Pancreas (tissue), 10 donors: ENCODE measurements at regions not wholly inside any gene's neighbourhood (a gene's known extent, or its start where the extent isn't known, plus 50 kb on each side); places are given as distances from the start of the nearest gene placed in this dataset.

Source experiments
- ATAC-seq, 4 donors: fragments of 200-7000 bp; cut with Tn5 transposase; one replicate each; pipeline versions ENCODE4 v1.8.0 to v1.9.1; 2020; ENCODE audit warnings: mild to moderate bottlenecking in 4 of 4, moderate library complexity in 4 of 4
- DNase-seq, 6 donors: peaks; one replicate each; pipeline ENCODE4 v3.0.0-alpha.2; 2020
- FAIRE-seq: peaks from 2 replicates; lab custom pipeline; 2012; peaks lifted over from hg19 to GRCh38; lab: Jason Lieb, UNC
- H3K27ac ChIP-seq, 4 donors: fragments of 200-600 bp; sonication (generic); 1 replicate in 3 of 4; 2 replicates in 1 of 4; pipeline versions ENCODE4 v1.5.0 to v1.8.0; 2020
- H3K27me3 ChIP-seq, 4 donors: fragments of 200-600 bp; one replicate each; pipeline ENCODE4 v1.8.0; 2021
- H3K36me3 ChIP-seq, 3 donors: fragments of 200-600 bp; sonication (generic) in 1 of 3; one replicate each; pipeline versions ENCODE4 v1.5.0 to v1.8.0; 2020 to 2021
- H3K4me1 ChIP-seq, 3 donors: fragments of 200-600 bp; one replicate each; pipeline ENCODE4 v1.8.0; 2021
- H3K4me3 ChIP-seq, 4 donors: fragments of 200-600 bp; sonication (generic) in 2 of 4; one replicate each; pipeline versions ENCODE4 v1.5.0 to v1.8.0; 2020 to 2021
- H3K9me3 ChIP-seq, 4 donors: fragments of 200-600 bp; one replicate each; pipeline ENCODE4 v1.8.0; 2021
- CTCF ChIP-seq, 4 donors: fragments of 200-600 bp; sonication (generic) in 3 of 4; IDR thresholded peaks; one replicate each; pipeline versions ENCODE4 v1.5.0 to v1.8.0; 2021; ENCODE audit warnings: antibody characterized with exemption in 4 of 4
- WGBS, 2 donors: extraction: QIAGEN DNeasy Blood & Tissue Kit; methylation state at CpG; one replicate each; pipeline ENCODE4 v1.1.7; 2013; 5-methylcytosine and 5-hydroxymethylcytosine counted together
- intact Hi-C, 3 donors: fragments of 100-400 bp; cut with DNase I; formaldehyde crosslinking; loops; one replicate each; pipeline versions ENCODE4 v1.11.1 to v1.14.2; 2022
- donor health status: healthy with polysubstance abuse.
- donor health status: DM: no; HTN: no; CAD: no; lungs with moderate emphysema.
- donor health status: DM: no; HTN: no; CAD: no.
- donor health status: control.
- donor health status: control.
- donor health status: Bipolar disorder and iron deficiency.
- donor health status: DM: yes; HTN: yes; CAD: no.
- donor health status: DM: no; HTN: no; CAD: no.
- donor health status: DM: no; HTN: no; CAD: no.
- donor health status: DM: yes; HTN: yes; CAD: no.

- Histone ChIP-seq H3K27ac (no peak overlapping the region), H3K4me1 (no peaks in the 10 kb centered on the region), H3K4me3 (no peak overlapping the region), H3K9me3 (no peaks in the 10 kb centered on the region), H3K36me3 (no peaks in the 10 kb centered on the region), H3K27me3 (no peaks in the 10 kb centered on the region)
- no peak for FAIRE-seq
- TF ChIP-seq CTCF (IDR thresholded peaks at IDR 0.05) = no peak
- WGBS, 2 donors = 76 to 83% methylated on average over 8 of the region's 8 CpGs
- no peak for DNase-seq
- intact Hi-C loops = no loop called here
- ATAC-seq = no peak
Observed at GRCh38 chr2:45223531-45223930, 214.3 kb upstream of the SIX2 start.

- Histone ChIP-seq H3K36me3 (no peaks in the 10 kb centered on the region), H3K9me3 (no peaks in the 10 kb centered on the region), H3K27me3 (no peaks in the 10 kb centered on the region), H3K4me3 (no peak overlapping the region), H3K4me1 (no peaks in the 10 kb centered on the region), H3K27ac (no peak overlapping the region)
- FAIRE-seq (no peak), ATAC-seq (no peak), DNase-seq (no peak)
- 68 to 71% methylated on average over 8 of the region's 8 CpGs for WGBS, 2 donors
- intact Hi-C loops = no loop called here
- no peak for TF ChIP-seq CTCF (IDR thresholded peaks at IDR 0.05)
Observed at GRCh38 chr2:45220227-45220626, 211.0 kb upstream of the SIX2 start.

GRCh38 chr2:45218931-45219339 lies 209.7 kb upstream of the SIX2 start:
- ATAC-seq (no peak), FAIRE-seq (no peak), DNase-seq (no peak)
- H3K27me3 ChIP-seq = no peaks in the 10 kb centered on the region
- intact Hi-C loops = no loop called here
- 16 to 34% methylated on average over 3 of the region's 3 CpGs for whole genome bisulfite sequencing, 2 donors
- no peaks in the 10 kb centered on the region for H3K36me3 ChIP-seq
- TF ChIP-seq CTCF (IDR thresholded peaks at IDR 0.05) = no peak
- no peak overlapping the region for H3K4me3 ChIP-seq
- no peaks in the 10 kb centered on the region for H3K4me1 ChIP-seq
- no peak overlapping the region for H3K27ac ChIP-seq
- no peaks in the 10 kb centered on the region for H3K9me3 ChIP-seq

- DNase-seq = no peak
- 96 to 99% methylated on average over 3 of the region's 3 CpGs for whole genome bisulfite sequencing, 2 donors
- no peaks in the 10 kb centered on the region for H3K9me3 ChIP-seq
- no peaks in the 10 kb centered on the region for H3K27me3 ChIP-seq
- FAIRE-seq = no peak
- TF ChIP-seq CTCF (IDR thresholded peaks at IDR 0.05) = no peak
- H3K36me3 ChIP-seq = no peaks in the 10 kb centered on the region
- intact Hi-C loops = no loop called here
- no peaks in the 10 kb centered on the region for H3K4me1 ChIP-seq
- H3K4me3 ChIP-seq = no peak overlapping the region
- no peak for ATAC-seq
- H3K27ac ChIP-seq = no peak overlapping the region
Observed at GRCh38 chr2:45218297-45218696, 209.0 kb upstream of the SIX2 start.

- FAIRE-seq (no peak), ATAC-seq (no peak), DNase-seq (no peak)
- intact Hi-C loops = no loop called here
- H3K27ac ChIP-seq = no peak overlapping the region
- no peaks in the 10 kb centered on the region for H3K4me1 ChIP-seq
- H3K27me3 ChIP-seq = no peaks in the 10 kb centered on the region
- TF ChIP-seq CTCF (IDR thresholded peaks at IDR 0.05) = no peak
- no peaks in the 10 kb centered on the region for H3K36me3 ChIP-seq
- H3K4me3 ChIP-seq = no peak overlapping the region
- H3K9me3 ChIP-seq = no peaks in the 10 kb centered on the region
Observed at GRCh38 chr2:45216118-45216517, 206.9 kb upstream of the SIX2 start.
